Stimulated activated CD4-positive, alpha-beta T cell treated with anti-CD3 and anti-CD28 coated beads, TNF-alpha, amount 100 ng/mL, for 48 hours (primary cell): ENCODE measurements at regions not wholly inside any gene's neighbourhood (a gene's known extent, or its start where the extent isn't known, plus 50 kb on each side); places are given as distances from the start of the nearest gene placed in this dataset.
"Not testable (repeated sequence)": the region's sequence is repeated elsewhere in the genome, so short reads cannot be mapped to it uniquely, and the experiment has no call there.

Experiments
- DNase-seq, 3 donors: peaks; one replicate each; pipeline ENCODE4 v3.0.0-alpha.2; 2020; ENCODE audit warnings: low read depth in 3 of 3

- DNase-seq = no peak
Observed at GRCh38 chr2:8225798-8226197, 456.1 kb upstream of the ID2 start.

- peak in 2 of 3 donors; percentile 8 to 24 for DNase-seq
Observed at GRCh38 chr2:8229546-8229986, 452.3 kb upstream of the ID2 start.

DNA sequence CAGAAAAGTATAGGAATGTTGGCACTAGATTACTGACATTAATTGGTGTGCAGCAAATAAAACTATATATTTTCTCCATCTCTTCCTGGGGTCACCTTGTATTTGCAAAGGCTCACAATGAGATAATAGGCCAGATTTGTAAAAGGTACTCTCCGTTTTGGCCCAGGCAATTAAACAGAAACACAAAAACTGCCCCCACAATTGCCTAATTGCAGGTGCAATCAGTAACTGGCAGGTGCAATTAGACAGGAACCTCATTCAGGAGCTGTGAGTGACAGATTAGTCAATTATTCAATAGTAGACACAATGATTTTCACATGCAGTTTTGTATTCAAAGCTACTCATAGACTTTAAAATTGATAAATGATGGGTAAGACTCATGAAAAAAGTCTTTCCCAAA is 451.4 kb upstream of the ID2 start:
- DNase-seq = no peak

GRCh38 chr2:8231902-8232301 is 450.0 kb upstream of the ID2 start:
- no peak for DNase-seq

DNA sequence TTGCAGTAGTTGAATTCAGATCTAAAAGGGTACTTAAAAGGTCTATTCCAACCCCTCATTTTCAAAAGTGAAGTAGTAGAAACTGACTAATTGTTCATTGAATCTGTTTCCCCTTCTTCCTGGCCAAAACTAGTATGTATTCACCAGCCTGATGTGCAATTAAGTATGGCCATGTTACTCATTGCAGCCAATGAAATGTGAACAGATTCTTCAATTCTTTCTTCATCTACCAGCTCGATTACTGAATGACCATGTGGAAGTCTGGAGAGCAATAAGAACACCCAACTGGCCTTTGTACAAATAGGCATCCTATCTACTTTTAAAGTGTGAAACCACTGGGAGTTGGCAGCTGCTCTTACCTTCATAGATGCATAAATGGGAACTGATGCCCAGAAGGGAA is 449.0 kb upstream of the ID2 start:
- DNase-seq = no peak

- DNase-seq = no peak
Observed at GRCh38 chr2:8234253-8234652, 447.6 kb upstream of the ID2 start.

DNA sequence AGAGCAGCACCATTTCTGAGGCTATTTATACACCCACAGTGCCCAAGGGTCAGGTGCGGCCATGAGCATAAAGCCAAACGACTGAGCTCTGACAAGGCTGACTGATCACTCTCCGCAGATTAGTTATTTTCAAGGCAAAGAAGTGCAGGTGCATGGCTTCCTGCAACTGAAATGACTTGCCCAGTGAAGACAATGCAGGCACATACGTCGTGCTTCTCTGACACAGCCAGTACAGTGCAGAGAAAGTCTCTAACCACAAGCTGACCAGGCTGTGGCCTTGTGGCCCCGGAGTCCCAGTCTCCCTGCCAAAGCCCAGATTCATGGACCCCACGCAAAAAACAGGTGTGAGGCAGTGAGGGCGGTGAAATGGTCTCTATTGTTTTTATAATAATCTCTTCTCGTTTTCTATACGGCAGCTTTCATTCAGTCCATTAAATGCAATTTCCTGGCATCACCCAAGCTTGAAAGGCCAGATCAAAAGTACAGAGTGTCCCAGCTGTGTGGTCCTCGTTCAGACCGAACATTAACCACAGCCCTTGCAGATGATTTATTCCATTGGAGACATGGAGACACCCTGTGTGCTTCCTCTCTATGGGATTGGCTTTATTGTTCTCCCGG is 447.0 kb upstream of the ID2 start:
- no peak for DNase-seq

DNA sequence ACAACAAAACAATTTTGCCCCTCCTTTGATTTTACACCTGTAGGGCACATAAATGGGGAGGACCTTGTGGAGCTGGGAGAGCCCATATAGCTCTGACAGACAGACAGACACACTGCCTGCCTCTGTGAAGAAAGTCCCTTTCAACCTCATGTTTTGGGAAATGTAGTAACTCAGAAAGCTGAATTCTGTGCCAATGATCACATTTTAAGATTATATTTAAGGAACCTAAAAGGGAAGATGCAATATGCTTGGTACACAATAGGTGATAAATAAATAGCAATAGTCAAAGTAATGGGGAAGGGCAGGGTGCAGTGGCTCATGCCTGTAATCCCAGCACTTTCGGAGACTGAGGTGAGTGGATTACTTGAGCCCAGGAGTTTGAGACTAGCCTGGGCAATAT is 446.4 kb upstream of the ID2 start:
- no peak for DNase-seq

DNA sequence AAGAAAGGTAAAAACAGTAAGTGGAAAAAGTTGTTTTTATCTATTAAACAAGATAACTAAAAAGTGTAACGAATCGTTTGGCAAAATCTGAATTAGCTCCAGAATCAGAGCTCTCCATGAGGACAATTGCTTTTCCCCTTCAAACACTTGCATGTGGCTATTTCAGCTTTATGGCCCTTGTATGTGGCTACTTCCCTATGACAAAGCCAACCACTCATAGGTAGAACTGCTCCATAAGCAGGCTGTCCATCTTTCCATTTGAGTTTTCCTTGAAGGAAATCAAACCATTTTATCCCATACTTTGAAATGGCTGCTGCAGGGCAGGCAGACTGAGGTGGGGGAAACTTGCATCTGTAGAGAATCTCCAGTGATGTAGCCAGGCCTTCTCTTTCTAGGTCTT is 445.5 kb upstream of the ID2 start:
- no peak for DNase-seq

- no peak for DNase-seq
Observed at GRCh38 chr2:8238521-8239230, 443.2 kb upstream of the ID2 start.

GRCh38 chr2:8239531-8240088 is 442.2 kb upstream of the ID2 start:
- peak; percentile 27 to 35 (median 29) for DNase-seq

GRCh38 chr2:8241317-8241716 is 440.5 kb upstream of the ID2 start:
- no peak for DNase-seq

GRCh38 chr2:8242739-8243138 is 439.1 kb upstream of the ID2 start:
- no peak for DNase-seq

DNA sequence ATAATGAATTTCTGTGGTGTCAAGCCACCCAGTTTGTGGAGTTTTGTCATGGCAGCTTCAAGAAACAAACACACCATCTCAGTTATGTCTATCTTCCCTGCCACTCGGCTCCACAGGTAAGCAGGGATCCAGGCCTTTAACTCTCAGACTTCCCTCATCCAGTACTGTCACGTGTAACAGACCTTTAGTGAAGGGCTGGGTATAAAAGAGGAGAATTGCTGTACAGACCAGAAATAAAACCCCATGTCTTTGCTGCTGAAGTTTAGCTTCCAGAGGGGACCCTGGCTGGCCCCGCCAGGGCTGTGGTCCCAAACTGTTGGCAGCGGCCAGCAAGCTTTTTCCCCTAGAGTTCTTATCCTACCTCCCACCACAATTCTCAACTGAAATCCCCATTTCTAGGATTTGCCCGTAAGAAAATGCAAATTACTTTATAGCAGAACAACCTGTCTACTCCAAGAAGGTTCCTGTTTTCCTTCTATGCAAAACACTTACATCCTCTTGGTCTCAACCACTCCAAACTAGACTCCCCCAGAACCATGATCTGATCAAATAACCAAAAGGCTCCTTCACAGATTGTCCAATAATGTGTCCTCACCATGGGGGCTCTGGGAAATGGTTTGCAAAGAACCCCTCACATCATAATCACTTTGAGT is 438.0 kb upstream of the ID2 start:
- DNase-seq = no peak

DNA sequence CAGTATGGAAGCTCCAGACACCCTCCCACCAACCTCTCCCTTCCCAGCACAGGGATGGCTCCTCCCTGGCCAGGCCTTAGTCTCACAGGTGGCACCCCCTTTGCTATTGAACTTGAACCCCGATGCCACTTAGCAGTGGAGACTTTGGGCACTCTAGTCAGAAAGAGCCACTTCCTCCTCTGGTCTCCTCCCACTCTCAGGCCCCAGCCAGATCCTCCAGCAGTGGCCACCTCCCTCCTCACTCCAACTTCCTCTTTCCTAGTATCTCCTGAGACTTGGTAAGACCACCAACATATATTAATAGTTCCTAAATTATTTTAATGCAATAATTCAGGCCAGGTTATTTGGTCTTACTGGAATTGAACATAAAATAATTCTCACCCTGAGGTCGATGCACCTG is 437.2 kb upstream of the ID2 start:
- DNase-seq = no peak

GRCh38 chr2:8246137-8246536 is 435.7 kb upstream of the ID2 start:
- no peak for DNase-seq

DNA sequence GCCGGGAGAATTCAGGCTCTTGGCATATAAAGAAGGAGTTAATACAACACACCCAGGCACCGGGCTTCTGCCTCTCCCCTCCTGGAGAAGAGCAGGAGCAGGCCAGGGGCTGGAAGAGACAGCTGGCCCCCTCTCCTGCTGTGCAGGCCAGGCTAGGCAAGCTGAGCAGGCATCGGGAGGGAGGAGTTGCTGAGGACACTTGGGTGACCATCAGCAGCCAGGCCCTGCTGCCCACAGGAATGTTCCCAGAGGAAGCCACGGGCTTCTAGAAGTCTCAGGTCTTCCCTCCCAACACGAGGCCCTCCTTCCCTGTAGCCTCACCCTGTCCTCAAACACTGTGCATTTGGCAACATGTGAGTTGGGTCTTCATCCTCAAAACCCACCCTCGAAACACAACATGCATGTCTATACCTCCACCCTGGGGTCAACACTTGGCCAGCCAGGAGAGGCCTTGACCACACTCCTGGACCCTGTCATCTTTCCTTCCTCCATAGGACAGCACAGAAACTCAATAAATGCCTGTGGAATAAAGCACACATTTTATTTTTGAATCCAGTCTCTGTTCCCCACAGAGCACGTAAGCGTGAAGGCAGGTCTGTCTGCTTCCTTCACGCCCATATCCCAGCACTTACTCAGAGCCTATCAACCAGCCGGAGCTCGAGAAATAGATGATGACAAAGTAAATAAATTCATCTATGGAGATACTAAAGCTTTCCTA is 433.8 kb upstream of the ID2 start:
- no peak for DNase-seq

- no peak for DNase-seq
Observed at GRCh38 chr2:8248623-8248957, 433.3 kb upstream of the ID2 start.

DNA sequence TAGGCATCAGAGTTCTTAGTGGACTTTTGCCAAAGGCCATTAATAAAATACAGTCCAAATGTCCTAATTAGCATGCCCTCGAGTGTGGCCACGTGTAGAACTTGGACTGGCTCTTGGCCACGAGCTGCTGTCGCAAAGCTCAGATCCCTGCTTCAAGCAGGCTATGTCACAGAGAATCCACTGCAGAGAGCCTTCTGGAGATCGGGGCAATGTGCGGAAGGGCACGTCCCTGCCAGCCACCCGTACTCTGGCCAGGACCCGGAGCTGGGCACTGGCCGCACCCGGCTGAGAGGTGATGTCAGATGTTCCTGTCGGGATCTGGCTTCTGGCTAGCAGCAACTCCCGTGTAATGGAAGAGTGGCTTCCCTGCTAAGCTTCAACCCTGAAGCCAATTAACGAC is 432.7 kb upstream of the ID2 start:
- no peak for DNase-seq

GRCh38 chr2:8249769-8250168 is 432.1 kb upstream of the ID2 start:
- no peak for DNase-seq

DNA sequence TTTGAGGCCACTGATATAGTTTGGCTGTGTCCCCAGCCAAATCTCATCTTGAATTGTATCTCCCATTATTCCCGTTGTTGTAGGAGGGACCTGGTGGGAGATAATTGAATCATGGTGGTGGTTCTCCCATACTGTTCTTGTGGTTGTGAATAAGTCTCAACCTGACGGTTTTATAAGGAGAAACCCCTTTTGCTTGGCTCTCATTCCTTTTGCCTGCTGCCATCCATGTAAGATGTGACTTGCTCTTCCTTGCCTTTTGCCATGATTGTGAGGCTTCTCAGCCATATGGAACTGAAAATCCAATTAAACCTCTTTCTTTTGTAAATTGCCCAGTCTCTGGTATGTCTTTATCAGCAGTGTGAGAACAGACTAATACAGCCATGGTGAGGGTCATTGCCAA is 431.6 kb upstream of the ID2 start:
- not testable (repeated sequence) for DNase-seq

DNA sequence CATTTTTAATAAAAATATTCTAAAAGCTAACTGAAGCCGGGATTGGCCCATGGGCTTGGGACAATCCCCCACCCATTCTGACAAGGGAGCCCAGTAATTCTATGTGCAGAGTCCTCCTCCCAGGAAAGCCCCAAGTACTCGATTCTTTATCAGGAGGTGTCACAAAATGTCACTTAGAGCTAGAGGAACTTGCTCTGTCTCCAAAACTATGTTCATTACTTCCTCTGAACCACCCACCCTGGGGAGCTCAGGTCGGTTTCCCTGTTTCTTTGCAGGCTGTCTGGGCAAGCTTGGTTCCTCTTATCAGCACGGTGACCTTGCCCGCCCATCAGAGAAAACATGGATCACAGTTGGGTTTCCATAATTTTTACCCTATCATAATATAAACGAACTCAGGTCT is 430.6 kb upstream of the ID2 start:
- DNase-seq = no peak
